Mammary epithelial cell (primary cell): ENCODE measurements at regions not wholly inside any gene's neighbourhood (a gene's known extent, or its start where the extent isn't known, plus 50 kb on each side); places are given as distances from the start of the nearest gene placed in this dataset.

Source experiments
- EZH2 ChIP-seq: IDR thresholded peaks from 2 replicates; pipeline ENCODE4 v1.6.1; 2012; ENCODE audit warnings: low read length, inconsistent platforms, borderline replicate concordance
- TF ChIP-seq, protein P1 (sequence below), 2 donors: IDR thresholded peaks in 1 of 2; conservative IDR thresholded peaks in 1 of 2; 2 replicates each; pipeline ENCODE4 v1.5.1; 2011 to 2012; ENCODE audit warnings: inconsistent platforms in 2 of 2, low read length in 2 of 2, mild to moderate bottlenecking in 2 of 2, control low read depth in 1 of 2, low read depth in 1 of 2; ENCODE audit not compliant: insufficient read depth in 1 of 2; ENCODE audit errors: extremely low read depth in 1 of 2

DNA sequence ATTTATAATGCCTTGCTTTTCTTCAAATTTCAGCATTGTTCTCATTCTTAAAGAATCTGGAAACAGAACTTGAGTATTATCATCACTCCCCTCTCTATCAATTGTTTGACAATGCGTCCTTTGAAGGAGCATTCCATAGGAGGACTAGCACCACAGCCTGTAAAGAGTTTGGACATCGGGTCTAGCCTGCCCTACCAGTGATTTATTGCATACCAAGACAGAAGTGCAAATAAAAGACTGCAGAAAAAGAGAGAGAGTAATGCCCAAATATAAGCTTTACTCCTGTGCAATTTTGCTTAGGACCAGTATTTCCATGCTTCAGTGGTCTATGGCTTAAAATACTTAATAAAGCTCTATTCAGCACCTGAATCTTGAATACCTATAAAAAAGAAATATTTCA is 55.4 kb upstream of the MAP2 start:
- TF ChIP-seq, protein P1, sequence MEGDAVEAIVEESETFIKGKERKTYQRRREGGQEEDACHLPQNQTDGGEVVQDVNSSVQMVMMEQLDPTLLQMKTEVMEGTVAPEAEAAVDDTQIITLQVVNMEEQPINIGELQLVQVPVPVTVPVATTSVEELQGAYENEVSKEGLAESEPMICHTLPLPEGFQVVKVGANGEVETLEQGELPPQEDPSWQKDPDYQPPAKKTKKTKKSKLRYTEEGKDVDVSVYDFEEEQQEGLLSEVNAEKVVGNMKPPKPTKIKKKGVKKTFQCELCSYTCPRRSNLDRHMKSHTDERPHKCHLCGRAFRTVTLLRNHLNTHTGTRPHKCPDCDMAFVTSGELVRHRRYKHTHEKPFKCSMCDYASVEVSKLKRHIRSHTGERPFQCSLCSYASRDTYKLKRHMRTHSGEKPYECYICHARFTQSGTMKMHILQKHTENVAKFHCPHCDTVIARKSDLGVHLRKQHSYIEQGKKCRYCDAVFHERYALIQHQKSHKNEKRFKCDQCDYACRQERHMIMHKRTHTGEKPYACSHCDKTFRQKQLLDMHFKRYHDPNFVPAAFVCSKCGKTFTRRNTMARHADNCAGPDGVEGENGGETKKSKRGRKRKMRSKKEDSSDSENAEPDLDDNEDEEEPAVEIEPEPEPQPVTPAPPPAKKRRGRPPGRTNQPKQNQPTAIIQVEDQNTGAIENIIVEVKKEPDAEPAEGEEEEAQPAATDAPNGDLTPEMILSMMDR (conservative IDR thresholded peaks at IDR 0.05 in 1 of 2, IDR thresholded peaks at IDR 0.05 in 1 of 2; ENCODE audit: extremely low read depth in 1 of 2, insufficient read depth in 1 of 2, low read depth in 1 of 2, low read length in 2 of 2), result no peak
- no peak for TF ChIP-seq EZH2
